22Rv1 (cell line): ENCODE measurements at regions not wholly inside any gene's neighbourhood (a gene's known extent, or its start where the extent isn't known, plus 50 kb on each side); places are given as distances from the start of the nearest gene placed in this dataset.

Experiments used
- CTCF ChIP-seq: fragments of 450-650 bp; IDR thresholded peaks from 2 replicates; pipeline ENCODE4 v1.5.1; 2017; ENCODE audit warnings: mild to moderate bottlenecking
- ZFX ChIP-seq: fragments of 450-650 bp; IDR thresholded peaks from 2 replicates; pipeline ENCODE4 v1.6.1; 2017; ENCODE audit warnings: antibody characterized with exemption, borderline replicate concordance

GRCh38 chr12:115377230-115377629, 693.3 kb upstream of the TBX3 start:
- TF ChIP-seq CTCF (no peak), ZFX (no peak)
